ENCODE measurements at regions not wholly inside any gene's neighbourhood (a gene's known extent, or its start where the extent isn't known, plus 50 kb on each side); places are given as distances from the start of the nearest gene placed in this dataset.
"Not testable (repeated sequence)": the region's sequence is repeated elsewhere in the genome, so short reads cannot be mapped to it uniquely, and the experiment has no call there.

GRCh38 chr9:88874391-88874790 is 116.9 kb upstream of the S1PR3 start:
- Histone ChIP-seq H3K4me2 (no peak overlapping the region), H3K4me1 (ENCODE audit: low read depth, poor library complexity, severe bottlenecking) (no peaks in the 10 kb centered on the region), H4K20me1 (ENCODE audit: insufficient read depth) (no peaks in the 10 kb centered on the region), H2AFZ (ENCODE audit: low read depth) (no peak overlapping the region), H3K9ac (no peak overlapping the region), H3K79me2 (ENCODE audit: insufficient read depth, low read depth) (no peaks in the 10 kb centered on the region), H3K4me3 (IDR thresholded peaks at IDR 0.05; ENCODE audit: insufficient read depth, low read depth, low read length) (no peak overlapping the region), H3K27ac (no peak overlapping the region), H3K36me3 (ENCODE audit: insufficient read depth) (no peaks in the 10 kb centered on the region), H3K27me3 (ENCODE audit: insufficient read depth, low read depth) (no peaks in the 10 kb centered on the region)
- no peak for TF ChIP-seq CTCF (conservative IDR thresholded peaks at IDR 0.05; ENCODE audit: low read depth, low read length)

GRCh38 chr9:88875400-88876120 is 115.7 kb upstream of the S1PR3 start:
- H3K4me3 ChIP-seq (IDR thresholded peaks at IDR 0.05; ENCODE audit: insufficient read depth, low read depth, low read length), result no peak overlapping the region
- H3K27ac ChIP-seq, result no peak overlapping the region
- no peak overlapping the region for H3K4me2 ChIP-seq
- no peak overlapping the region for H2AFZ ChIP-seq (ENCODE audit: low read depth)
- no peak for TF ChIP-seq CTCF (conservative IDR thresholded peaks at IDR 0.05; ENCODE audit: low read depth, low read length)
- H3K9ac ChIP-seq, result no peak overlapping the region
- H3K4me1 ChIP-seq (ENCODE audit: low read depth, poor library complexity, severe bottlenecking), result no peaks in the 10 kb centered on the region
- no peaks in the 10 kb centered on the region for H3K79me2 ChIP-seq (ENCODE audit: insufficient read depth, low read depth)
- no peaks in the 10 kb centered on the region for H4K20me1 ChIP-seq (ENCODE audit: insufficient read depth)
- no peaks in the 10 kb centered on the region for H3K36me3 ChIP-seq (ENCODE audit: insufficient read depth)
- no peaks in the 10 kb centered on the region for H3K27me3 ChIP-seq (ENCODE audit: insufficient read depth, low read depth)

GRCh38 chr9:88880199-88880598 is 111.1 kb upstream of the S1PR3 start:
- no peak overlapping the region for H3K27ac ChIP-seq
- H3K9ac ChIP-seq, result no peak overlapping the region
- no peak overlapping the region for H2AFZ ChIP-seq (ENCODE audit: low read depth)
- H3K36me3 ChIP-seq (ENCODE audit: insufficient read depth), result no peaks in the 10 kb centered on the region
- H3K79me2 ChIP-seq (ENCODE audit: insufficient read depth, low read depth), result no peaks in the 10 kb centered on the region
- H3K27me3 ChIP-seq (ENCODE audit: insufficient read depth, low read depth), result no peaks in the 10 kb centered on the region
- H3K4me3 ChIP-seq (IDR thresholded peaks at IDR 0.05; ENCODE audit: insufficient read depth, low read depth, low read length), result no peak overlapping the region
- H3K4me2 ChIP-seq, result no peak overlapping the region
- H3K4me1 ChIP-seq (ENCODE audit: low read depth, poor library complexity, severe bottlenecking), result no peaks in the 10 kb centered on the region
- no peak for TF ChIP-seq CTCF (conservative IDR thresholded peaks at IDR 0.05; ENCODE audit: low read depth, low read length)
- no peaks in the 10 kb centered on the region for H4K20me1 ChIP-seq (ENCODE audit: insufficient read depth)

- H3K4me3 ChIP-seq (IDR thresholded peaks at IDR 0.05; ENCODE audit: insufficient read depth, low read depth, low read length); H3K36me3 ChIP-seq (ENCODE audit: insufficient read depth); H3K27me3 ChIP-seq (ENCODE audit: insufficient read depth, low read depth); H3K27ac ChIP-seq; H3K4me2 ChIP-seq; H3K4me1 ChIP-seq (ENCODE audit: low read depth, poor library complexity, severe bottlenecking); H3K79me2 ChIP-seq (ENCODE audit: insufficient read depth, low read depth); H2AFZ ChIP-seq (ENCODE audit: low read depth); H3K9ac ChIP-seq; H4K20me1 ChIP-seq (ENCODE audit: insufficient read depth): not testable (repeated sequence)
Observed at GRCh38 chr9:88884291-88884690, 107.0 kb upstream of the S1PR3 start.

GRCh38 chr9:88886762-88887161 is 104.5 kb upstream of the S1PR3 start:
- H3K4me2 ChIP-seq; H2AFZ ChIP-seq (ENCODE audit: low read depth); H3K4me3 ChIP-seq (IDR thresholded peaks at IDR 0.05; ENCODE audit: insufficient read depth, low read depth, low read length); H4K20me1 ChIP-seq (ENCODE audit: insufficient read depth); H3K36me3 ChIP-seq (ENCODE audit: insufficient read depth); H3K79me2 ChIP-seq (ENCODE audit: insufficient read depth, low read depth); H3K27ac ChIP-seq; H3K9ac ChIP-seq; H3K27me3 ChIP-seq (ENCODE audit: insufficient read depth, low read depth); H3K4me1 ChIP-seq (ENCODE audit: low read depth, poor library complexity, severe bottlenecking): not testable (repeated sequence)

Measured in KMS-11 (cell line).